ENCODE measurements at regions not wholly inside any gene's neighbourhood (a gene's known extent, or its start where the extent isn't known, plus 50 kb on each side); places are given as distances from the start of the nearest gene placed in this dataset.
A peak's percentile ranks its signal among the peaks of the same experiment; 100 is the strongest.

GRCh38 chr1:228985661-228986060 is 250.4 kb downstream of the RHOU start:
- no peak overlapping the region for H2AFZ ChIP-seq (ENCODE audit: low read depth, low read length)
- H2AK5ac ChIP-seq (ENCODE audit: low read length, severe bottlenecking): no peak overlapping the region
- H3K27ac ChIP-seq (ENCODE audit: low read length, poor library complexity, severe bottlenecking): no peak overlapping the region
- no peak overlapping the region for H4K8ac ChIP-seq (ENCODE audit: low read length)
- no peak overlapping the region for H2BK12ac ChIP-seq (ENCODE audit: low read length in 2 of 2)
- H3K4me3 ChIP-seq (ENCODE audit: insufficient read depth in 1 of 2, low read depth in 1 of 2, low read length in 2 of 2): no peak overlapping the region
- H2BK15ac ChIP-seq (ENCODE audit: low read depth, poor library complexity, severe bottlenecking): no peak overlapping the region
- no peak overlapping the region for H4K91ac ChIP-seq (ENCODE audit: low read length)
- no peaks in the 10 kb centered on the region for H3K79me1 ChIP-seq (replicated peaks; ENCODE audit: low read length, poor library complexity, severe bottlenecking)
- 99% methylated on average over 2 of the region's 2 CpGs for WGBS
- H3K9ac ChIP-seq (ENCODE audit: low read length): no peak overlapping the region
- H3K18ac ChIP-seq (ENCODE audit: low read depth in 1 of 2, low read length in 2 of 2): no peak overlapping the region
- no peaks in the 10 kb centered on the region for H3K36me3 ChIP-seq (ENCODE audit: control insufficient read depth in 1 of 2, insufficient read depth in 2 of 2, low read depth in 1 of 2, low read length in 2 of 2)
- peaks cover 9% of the 10 kb centered on the region for H3K4me1 ChIP-seq (ENCODE audit: control insufficient read depth, insufficient read depth, low read depth, low read length)
- H3K27me3 ChIP-seq (ENCODE audit: control insufficient read depth in 1 of 2, insufficient read depth in 1 of 2, low read length in 2 of 2): peaks cover 0 to 4% of the 10 kb centered on the region in 2 experiments
- no peaks in the 10 kb centered on the region for H3K9me3 ChIP-seq (ENCODE audit: control insufficient read depth, low read length)
- no peak overlapping the region for H3K4me2 ChIP-seq (ENCODE audit: low read length, poor library complexity, severe bottlenecking)
- H2BK5ac ChIP-seq (ENCODE audit: low read depth, low read length, poor library complexity, severe bottlenecking): no peak overlapping the region
- no peak overlapping the region for H3K23ac ChIP-seq (ENCODE audit: low read length in 2 of 2)
- no peak for DNase-seq
- no peak overlapping the region for H2BK120ac ChIP-seq (ENCODE audit: low read depth, low read length)
- no peak overlapping the region for H3K14ac ChIP-seq (ENCODE audit: low read length in 2 of 2)
- no peak overlapping the region for H3K4ac ChIP-seq (ENCODE audit: low read depth in 1 of 2, low read length in 2 of 2)

DNA sequence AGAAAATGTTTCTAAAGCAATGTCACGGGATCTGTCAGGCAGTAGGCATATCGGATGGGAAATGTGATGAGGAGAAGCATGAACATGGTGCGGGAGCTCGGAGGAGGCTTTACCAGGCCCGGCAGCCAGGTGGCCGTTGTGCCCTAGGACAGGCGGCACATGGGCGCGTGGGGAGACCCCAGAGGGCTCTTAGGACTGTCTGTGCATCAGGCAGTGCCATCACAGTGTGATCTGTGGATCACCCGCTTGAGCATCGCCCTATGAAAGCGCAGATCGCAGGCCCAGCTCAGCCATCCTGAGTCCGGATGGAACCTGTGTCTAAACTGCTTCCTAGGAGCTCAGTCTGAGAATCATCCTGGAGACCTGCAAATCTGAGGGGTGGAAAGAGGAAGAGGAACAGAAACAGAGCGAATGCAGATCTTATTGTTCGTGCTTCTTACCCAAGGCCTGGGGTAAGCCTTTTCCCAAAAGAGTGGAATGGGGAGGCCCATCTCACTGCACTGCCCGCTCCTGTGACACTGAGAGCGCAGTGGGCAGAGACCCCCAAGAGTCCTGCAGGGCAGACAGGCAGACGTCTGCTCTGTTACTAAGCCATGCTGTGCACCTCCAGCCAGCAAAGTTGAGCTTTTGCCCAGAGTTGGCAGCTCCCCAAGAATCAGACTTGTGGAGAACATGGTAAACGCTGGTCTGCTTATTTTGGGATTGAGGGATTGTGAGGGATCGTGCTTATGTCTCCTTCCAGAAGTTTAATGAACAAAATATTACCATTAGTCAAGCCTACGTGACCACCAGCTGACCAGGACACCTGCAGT is 251.0 kb downstream of the RHOU start:
- Histone ChIP-seq H3K9ac (ENCODE audit: low read length) (no peak overlapping the region), H2BK12ac (ENCODE audit: low read length in 2 of 2) (no peak overlapping the region), H3K27ac (ENCODE audit: low read length, poor library complexity, severe bottlenecking) (no peak overlapping the region), H3K79me1 (replicated peaks; ENCODE audit: low read length, poor library complexity, severe bottlenecking) (no peaks in the 10 kb centered on the region), H2AK5ac (ENCODE audit: low read length, severe bottlenecking) (no peak overlapping the region), H2BK15ac (ENCODE audit: low read depth, poor library complexity, severe bottlenecking) (no peak overlapping the region), H3K4me1 (ENCODE audit: control insufficient read depth, insufficient read depth, low read depth, low read length) (peaks cover 9% of the 10 kb centered on the region), H2BK120ac (ENCODE audit: low read depth, low read length) (no peak overlapping the region), H3K27me3 (ENCODE audit: control insufficient read depth in 1 of 2, insufficient read depth in 1 of 2, low read length in 2 of 2) (peaks cover 0 to 4% of the 10 kb centered on the region in 2 experiments), H3K36me3 (ENCODE audit: control insufficient read depth in 1 of 2, insufficient read depth in 2 of 2, low read depth in 1 of 2, low read length in 2 of 2) (no peaks in the 10 kb centered on the region), H2AFZ (ENCODE audit: low read depth, low read length) (no peak overlapping the region), H3K9me3 (ENCODE audit: control insufficient read depth, low read length) (no peaks in the 10 kb centered on the region), H3K23ac (ENCODE audit: low read length in 2 of 2) (no peak overlapping the region), H3K4me3 (ENCODE audit: insufficient read depth in 1 of 2, low read depth in 1 of 2, low read length in 2 of 2) (no peak overlapping the region), H3K4me2 (ENCODE audit: low read length, poor library complexity, severe bottlenecking) (no peak overlapping the region), H3K18ac (ENCODE audit: low read depth in 1 of 2, low read length in 2 of 2) (no peak overlapping the region), H4K8ac (ENCODE audit: low read length) (no peak overlapping the region), H3K4ac (ENCODE audit: low read depth in 1 of 2, low read length in 2 of 2) (no peak overlapping the region), H3K14ac (ENCODE audit: low read length in 2 of 2) (no peak overlapping the region), H4K91ac (ENCODE audit: low read length) (peak overlapping the region; percentile 4), H2BK5ac (ENCODE audit: low read depth, low read length, poor library complexity, severe bottlenecking) (no peak overlapping the region)
- WGBS: 93% methylated on average over 22 of the region's 22 CpGs
- DNase-seq: no peak

- Histone ChIP-seq H2BK5ac (ENCODE audit: low read depth, low read length, poor library complexity, severe bottlenecking) (no peak overlapping the region), H3K36me3 (ENCODE audit: control insufficient read depth in 1 of 2, insufficient read depth in 2 of 2, low read depth in 1 of 2, low read length in 2 of 2) (no peaks in the 10 kb centered on the region), H3K23ac (ENCODE audit: low read length in 2 of 2) (no peak overlapping the region), H3K14ac (ENCODE audit: low read length in 2 of 2) (no peak overlapping the region), H3K27me3 (ENCODE audit: control insufficient read depth in 1 of 2, insufficient read depth in 1 of 2, low read length in 2 of 2) (peaks cover 0 to 5% of the 10 kb centered on the region in 2 experiments), H2AFZ (ENCODE audit: low read depth, low read length) (no peak overlapping the region), H3K4ac (ENCODE audit: low read depth in 1 of 2, low read length in 2 of 2) (no peak overlapping the region), H3K4me1 (ENCODE audit: control insufficient read depth, insufficient read depth, low read depth, low read length) (peaks cover 9% of the 10 kb centered on the region), H2AK5ac (ENCODE audit: low read length, severe bottlenecking) (no peak overlapping the region), H3K4me3 (ENCODE audit: insufficient read depth in 1 of 2, low read depth in 1 of 2, low read length in 2 of 2) (no peak overlapping the region), H3K18ac (ENCODE audit: low read depth in 1 of 2, low read length in 2 of 2) (no peak overlapping the region), H3K79me1 (replicated peaks; ENCODE audit: low read length, poor library complexity, severe bottlenecking) (no peaks in the 10 kb centered on the region), H2BK12ac (ENCODE audit: low read length in 2 of 2) (no peak overlapping the region), H2BK15ac (ENCODE audit: low read depth, poor library complexity, severe bottlenecking) (no peak overlapping the region), H3K9me3 (ENCODE audit: control insufficient read depth, low read length) (no peaks in the 10 kb centered on the region), H3K4me2 (ENCODE audit: low read length, poor library complexity, severe bottlenecking) (no peak overlapping the region), H4K8ac (ENCODE audit: low read length) (no peak overlapping the region), H4K91ac (ENCODE audit: low read length) (no peak overlapping the region), H3K27ac (ENCODE audit: low read length, poor library complexity, severe bottlenecking) (no peak overlapping the region), H2BK120ac (ENCODE audit: low read depth, low read length) (no peak overlapping the region), H3K9ac (ENCODE audit: low read length) (no peak overlapping the region)
- DNase-seq: no peak
- 90% methylated on average over 2 of the region's 7 CpGs for WGBS
These were observed 252.0 kb downstream of the RHOU start for GRCh38 chr1:228987286-228987685.

- Histone ChIP-seq H3K14ac (ENCODE audit: low read length in 2 of 2) (no peak overlapping the region), H3K79me1 (replicated peaks; ENCODE audit: low read length, poor library complexity, severe bottlenecking) (no peaks in the 10 kb centered on the region), H3K4ac (ENCODE audit: low read depth in 1 of 2, low read length in 2 of 2) (no peak overlapping the region), H3K4me1 (ENCODE audit: control insufficient read depth, insufficient read depth, low read depth, low read length) (peaks cover 9% of the 10 kb centered on the region), H2BK120ac (ENCODE audit: low read depth, low read length) (no peak overlapping the region), H3K27me3 (ENCODE audit: control insufficient read depth in 1 of 2, insufficient read depth in 1 of 2, low read length in 2 of 2) (peaks cover 0 to 9% of the 10 kb centered on the region in 2 experiments), H2AFZ (ENCODE audit: low read depth, low read length) (no peak overlapping the region), H2BK15ac (ENCODE audit: low read depth, poor library complexity, severe bottlenecking) (no peak overlapping the region), H3K4me3 (ENCODE audit: insufficient read depth in 1 of 2, low read depth in 1 of 2, low read length in 2 of 2) (no peak overlapping the region), H3K9me3 (ENCODE audit: control insufficient read depth, low read length) (no peaks in the 10 kb centered on the region), H3K27ac (ENCODE audit: low read length, poor library complexity, severe bottlenecking) (no peak overlapping the region), H4K8ac (ENCODE audit: low read length) (no peak overlapping the region), H3K4me2 (ENCODE audit: low read length, poor library complexity, severe bottlenecking) (no peak overlapping the region), H2BK5ac (ENCODE audit: low read depth, low read length, poor library complexity, severe bottlenecking) (no peak overlapping the region), H3K23ac (ENCODE audit: low read length in 2 of 2) (no peak overlapping the region), H3K9ac (ENCODE audit: low read length) (no peak overlapping the region), H2AK5ac (ENCODE audit: low read length, severe bottlenecking) (no peak overlapping the region), H3K18ac (ENCODE audit: low read depth in 1 of 2, low read length in 2 of 2) (peak overlapping the region in 1 of 2 experiments; percentile 46), H2BK12ac (ENCODE audit: low read length in 2 of 2) (peak overlapping the region in 1 of 2 experiments; percentile 79), H4K91ac (ENCODE audit: low read length) (no peak overlapping the region), H3K36me3 (ENCODE audit: control insufficient read depth in 1 of 2, insufficient read depth in 2 of 2, low read depth in 1 of 2, low read length in 2 of 2) (no peaks in the 10 kb centered on the region)
- 76% methylated on average over 10 of the region's 14 CpGs for WGBS
- no peak for DNase-seq
These were observed 252.6 kb downstream of the RHOU start for GRCh38 chr1:228987736-228988506.
